Coronary artery (tissue), 2 donors: ENCODE measurements at regions not wholly inside any gene's neighbourhood (a gene's known extent, or its start where the extent isn't known, plus 50 kb on each side); places are given as distances from the start of the nearest gene placed in this dataset.
"Not testable (repeated sequence)": the region's sequence is repeated elsewhere in the genome, so short reads cannot be mapped to it uniquely, and the experiment has no call there.

Experiments
- DNase-seq: peaks from one replicate; pipeline ENCODE4 v3.0.0-alpha.2; 2017; ENCODE audit warnings: low spot score
- H3K27ac ChIP-seq, 2 donors: fragments of 200-600 bp; sonication (generic); one replicate each; pipeline ENCODE4 v1.5.1; 2016 to 2019
- H3K4me3 ChIP-seq: fragments of 200-600 bp; sonication (generic); 2 replicates; pipeline ENCODE4 v1.5.1; 2016; ENCODE audit warnings: mild to moderate bottlenecking, moderate library complexity
- CTCF ChIP-seq: fragments of 200-600 bp; sonication (generic); IDR thresholded peaks from one replicate; pipeline ENCODE4 v1.5.1; 2019; ENCODE audit warnings: antibody characterized with exemption

- Histone ChIP-seq H3K27ac (no peak overlapping the region), H3K4me3 (no peak overlapping the region)
- no peak for TF ChIP-seq CTCF
- DNase-seq = no peak
Observed at GRCh38 chr14:105765893-105766614, 239.7 kb downstream of the TMEM121 start.

- TF ChIP-seq CTCF = no peak
- DNase-seq = no peak
- Histone ChIP-seq H3K4me3 (no peak overlapping the region), H3K27ac (no peak overlapping the region)
Observed at GRCh38 chr14:105767315-105767714, 240.9 kb downstream of the TMEM121 start.

GRCh38 chr14:105768039-105768438 lies 241.7 kb downstream of the TMEM121 start:
- H3K4me3 ChIP-seq, DNase-seq, H3K27ac ChIP-seq: not testable (repeated sequence)

- H3K4me3 ChIP-seq, H3K27ac ChIP-seq, DNase-seq: not testable (repeated sequence)
Observed at GRCh38 chr14:105769061-105769730, 242.8 kb downstream of the TMEM121 start.

- not testable (repeated sequence) for DNase-seq, H3K27ac ChIP-seq, H3K4me3 ChIP-seq
Observed at GRCh38 chr14:105770619-105771216, 244.3 kb downstream of the TMEM121 start.

- DNase-seq, H3K27ac ChIP-seq, H3K4me3 ChIP-seq: not testable (repeated sequence)
Observed at GRCh38 chr14:105771261-105772226, 245.2 kb downstream of the TMEM121 start.

- not testable (repeated sequence) for H3K4me3 ChIP-seq
Observed at GRCh38 chr14:105772710-105773250, 246.4 kb downstream of the TMEM121 start.

GRCh38 chr14:105773584-105773983 lies 247.2 kb downstream of the TMEM121 start:
- Histone ChIP-seq H3K27ac (no peak overlapping the region), H3K4me3 (no peak overlapping the region)
- TF ChIP-seq CTCF = no peak
- no peak for DNase-seq

More at GRCh38 chr14:105772710-105773250, 246.4 kb downstream of the TMEM121 start:
- not testable (repeated sequence) for H3K27ac ChIP-seq, DNase-seq

- TF ChIP-seq CTCF = no peak
- Histone ChIP-seq H3K27ac (no peak overlapping the region), H3K4me3 (no peak overlapping the region)
- no peak for DNase-seq
Observed at GRCh38 chr14:105774001-105774400, 247.6 kb downstream of the TMEM121 start.

- not testable (repeated sequence) for H3K27ac ChIP-seq, H3K4me3 ChIP-seq, DNase-seq
Observed at GRCh38 chr14:105774585-105775348, 248.4 kb downstream of the TMEM121 start.

GRCh38 chr14:105775349-105775923 lies 249.1 kb downstream of the TMEM121 start:
- DNase-seq, H3K4me3 ChIP-seq, H3K27ac ChIP-seq: not testable (repeated sequence)

GRCh38 chr14:105776112-105776511 lies 249.7 kb downstream of the TMEM121 start:
- H3K27ac ChIP-seq, DNase-seq, H3K4me3 ChIP-seq: not testable (repeated sequence)
